Endothelial cell of umbilical vein (primary cell): ENCODE measurements at regions not wholly inside any gene's neighbourhood (a gene's known extent, or its start where the extent isn't known, plus 50 kb on each side); places are given as distances from the start of the nearest gene placed in this dataset.

Source experiments
- BruUV-seq: library from RNA; stranded (reverse); fragments of 400-500 nt; replicated peaks from 2 replicates; lab custom pipeline; 2021; lab: Mats Ljungman, UMichigan
- CTCF ChIA-PET: fragments of 300-600, 350-600 bp; sonication (Branson Sonifier 250); formaldehyde crosslinking; loops from one replicate; lab custom pipeline; 2021; ENCODE audit warnings: antibody characterized with exemption, inconsistent platforms; lab: Charles Lee
- POLR2A ChIA-PET: fragments of 300-600, 350-600 bp; sonication (Branson Sonifier 250); formaldehyde crosslinking; loops from one replicate; lab custom pipeline; 2021; ENCODE audit warnings: antibody characterized with exemption, inconsistent platforms; lab: Charles Lee
- DNase-seq: peaks from one replicate; pipeline ENCODE4 v3.0.0-alpha.2; 2011; ENCODE audit warnings: low read depth, low spot score
- FAIRE-seq: peaks from 2 replicates; lab custom pipeline; 2011; peaks lifted over from hg19 to GRCh38; lab: Jason Lieb, UNC
- H2AFZ ChIP-seq: 2 replicates; pipeline ENCODE4 v1.6.0; 2012; ENCODE audit warnings: low read depth, low read length, control low read depth, inconsistent platforms
- H3K27ac ChIP-seq: 2 replicates; pipeline ENCODE4 v1.5.1; 2011; ENCODE audit warnings: low read depth, mild to moderate bottlenecking, control low read depth, low read length, moderate library complexity; ENCODE audit not compliant: insufficient read depth
- H3K27me3 ChIP-seq, 2 experiments: 2 replicates each; pipeline versions ENCODE4 v1.6.0 to v1.6.1; 2011; ENCODE audit warnings: low read length in 2 of 2, mixed read lengths in 1 of 2; ENCODE audit not compliant: control insufficient read depth in 2 of 2, insufficient read depth in 2 of 2
- H3K36me3 ChIP-seq, 2 experiments: 2 replicates in 1 of 2; 3 replicates in 1 of 2; pipeline ENCODE4 v1.5.1; 2011; ENCODE audit warnings: low read length in 2 of 2, mild to moderate bottlenecking in 1 of 2, moderate library complexity in 1 of 2; ENCODE audit not compliant: control insufficient read depth in 2 of 2, insufficient read depth in 2 of 2; ENCODE audit errors: extremely low read depth in 1 of 2
- H3K4me1 ChIP-seq: 3 replicates; pipeline ENCODE4 v1.5.1; 2011; ENCODE audit warnings: mild to moderate bottlenecking, low read length; ENCODE audit not compliant: control insufficient read depth, insufficient read depth; ENCODE audit errors: extremely low read depth
- H3K4me2 ChIP-seq: 2 replicates; pipeline ENCODE4 v1.6.1; 2011; ENCODE audit warnings: low read length, control low read depth, mixed read lengths; ENCODE audit not compliant: insufficient read depth
- H3K4me3 ChIP-seq, 3 experiments: fragments of 200-600 bp in 1 of 3; sonication (generic), shearing (Covaris generic) in 1 of 3; replicated peaks in 1 of 3; 2 replicates each; pipeline ENCODE4 v1.5.1; 2011 to 2016; ENCODE audit warnings: control low read depth in 3 of 3, low read length in 3 of 3, mild to moderate bottlenecking in 2 of 3, inconsistent platforms in 1 of 3, low read depth in 1 of 3, moderate library complexity in 1 of 3; ENCODE audit not compliant: insufficient read depth in 1 of 3
- H3K79me2 ChIP-seq: 2 replicates; pipeline ENCODE4 v1.6.0; 2012; ENCODE audit warnings: low read length, inconsistent platforms; ENCODE audit not compliant: control insufficient read depth, insufficient read depth
- H3K9ac ChIP-seq: replicated peaks from 2 replicates; pipeline ENCODE3; 2011; ENCODE audit warnings: low read length, control low read depth; ENCODE audit not compliant: insufficient read depth; ENCODE audit errors: extremely low read depth
- H3K9me1 ChIP-seq: replicated peaks from 3 replicates; pipeline ENCODE4 v1.6.0; 2011; ENCODE audit warnings: mild to moderate bottlenecking, low read length; ENCODE audit not compliant: control insufficient read depth, insufficient read depth; ENCODE audit errors: extremely low read depth
- H3K9me3 ChIP-seq: replicated peaks from 2 replicates; pipeline ENCODE4 v1.5.1; 2012; ENCODE audit warnings: low read length, inconsistent platforms; ENCODE audit not compliant: control insufficient read depth, insufficient read depth
- H4K20me1 ChIP-seq: replicated peaks from 2 replicates; pipeline ENCODE3; 2011; ENCODE audit warnings: mild to moderate bottlenecking, low read length; ENCODE audit not compliant: control insufficient read depth, insufficient read depth; ENCODE audit errors: extremely low read depth
- CTCF ChIP-seq, 2 donors: IDR thresholded peaks; 1 replicate in 1 of 2; 2 replicates in 1 of 2; pipeline ENCODE4 v1.5.1; 2011; ENCODE audit warnings: low read length in 2 of 2, mild to moderate bottlenecking in 2 of 2, moderate library complexity in 2 of 2, control low read depth in 1 of 2, inconsistent platforms in 1 of 2, low read depth in 1 of 2; ENCODE audit not compliant: insufficient read depth in 1 of 2; ENCODE audit errors: extremely low read depth in 1 of 2
- EZH2 ChIP-seq: IDR thresholded peaks from 2 replicates; pipeline ENCODE4 v1.6.1; 2012; ENCODE audit warnings: borderline replicate concordance, low read depth, mild to moderate bottlenecking, moderate library complexity, low read length, inconsistent platforms; ENCODE audit not compliant: severe bottlenecking
- FOS ChIP-seq: IDR thresholded peaks from 2 replicates; pipeline ENCODE4 v1.6.1; 2011; ENCODE audit warnings: mild to moderate bottlenecking, low read length, moderate library complexity, borderline replicate concordance; ENCODE audit not compliant: insufficient read depth
- GATA2 ChIP-seq: IDR thresholded peaks from 2 replicates; pipeline ENCODE4 v1.7.0; 2011; ENCODE audit warnings: low read depth, mild to moderate bottlenecking, moderate library complexity, mixed read lengths, low read length; ENCODE audit not compliant: insufficient read length, insufficient read depth
- JUN ChIP-seq: IDR thresholded peaks from 2 replicates; pipeline ENCODE4 v1.6.1; 2011; ENCODE audit warnings: borderline replicate concordance, low read depth; ENCODE audit not compliant: insufficient read length, insufficient read depth
- MAX ChIP-seq: IDR thresholded peaks from 2 replicates; pipeline ENCODE4 v1.6.1; 2011; ENCODE audit not compliant: insufficient read depth, insufficient read length
- MYC ChIP-seq: IDR thresholded peaks from one replicate; pipeline ENCODE4 v1.6.1; 2011; ENCODE audit warnings: mild to moderate bottlenecking, low read depth, low read length
- POLR2A ChIP-seq: IDR thresholded peaks from 2 replicates; pipeline ENCODE4 v1.6.1; 2012; ENCODE audit warnings: low read depth, mild to moderate bottlenecking, control low read depth, low read length
- POLR2AphosphoS5 ChIP-seq: IDR thresholded peaks from 2 replicates; pipeline ENCODE4 v1.6.1; 2012; ENCODE audit warnings: low read depth, mild to moderate bottlenecking, control low read depth, low read length, moderate library complexity; ENCODE audit not compliant: insufficient read depth
- dilution Hi-C: fragments of 300-500 bp; cut with MboI; formaldehyde crosslinking; loops from one replicate; pipeline ENCODE4 v1.15.0; 2019; ENCODE audit warnings: low sequenced_read_pairs; ENCODE audit not compliant: extremely low pct_ligation_motif_present
- intact Hi-C: fragments of 100-400 bp; cut with micrococcal nuclease; formaldehyde crosslinking; loops from one replicate; pipeline ENCODE4 v1.10.0; 2022

- Histone ChIP-seq H4K20me1 (no peaks in the 10 kb centered on the region), H3K4me3 (no peak overlapping the region), H3K27me3 (no peaks in the 10 kb centered on the region), H3K79me2 (no peaks in the 10 kb centered on the region), H3K9me1 (no peaks in the 10 kb centered on the region), H3K4me2 (no peak overlapping the region), H2AFZ (no peak overlapping the region), H3K9ac (no peak overlapping the region), H3K27ac (no peak overlapping the region), H3K36me3 (no peaks in the 10 kb centered on the region), H3K9me3 (no peaks in the 10 kb centered on the region), H3K4me1 (no peaks in the 10 kb centered on the region)
- CTCF ChIA-PET = no interaction called here
- DNase-seq (no peak), FAIRE-seq (no peak)
- BruUV-seq = no TSS peak
- TF ChIP-seq CTCF (IDR thresholded peaks at IDR 0.05; ENCODE audit: extremely low read depth in 1 of 2, insufficient read depth in 1 of 2, low read depth in 1 of 2, low read length in 2 of 2) = no peak
- no peak for TF ChIP-seq MYC
- no peak for TF ChIP-seq GATA2
- TF ChIP-seq POLR2AphosphoS5 = no peak
- intact Hi-C loops (no loop called here), dilution Hi-C loops (no loop called here)
- POLR2A ChIA-PET = no interaction called here
Observed at GRCh38 chr2:143830476-143830875, 689.4 kb downstream of the ZEB2 start.

GRCh38 chr2:143828763-143829537 is 691.0 kb downstream of the ZEB2 start:
- Histone ChIP-seq H4K20me1 (no peaks in the 10 kb centered on the region), H3K9me3 (no peaks in the 10 kb centered on the region), H3K36me3 (no peaks in the 10 kb centered on the region), H3K79me2 (no peaks in the 10 kb centered on the region), H3K9me1 (no peaks in the 10 kb centered on the region), H3K27me3 (no peaks in the 10 kb centered on the region), H2AFZ (no peak overlapping the region), H3K4me2 (no peak overlapping the region), H3K4me1 (no peaks in the 10 kb centered on the region), H3K27ac (no peak overlapping the region), H3K9ac (no peak overlapping the region), H3K4me3 (no peak overlapping the region)
- BruUV-seq = no TSS peak
- DNase-seq (no peak), FAIRE-seq (no peak)
- ChIA-PET POLR2A (no interaction called here), CTCF (interaction anchor here (0.5 kb wide), 1 partner anchor 16 kb away, joined by 4 read pairs; no protein-coding TSS in a partner anchor)
- intact Hi-C loops = no loop called here
- dilution Hi-C loops = no loop called here
- TF ChIP-seq GATA2 = no peak
- TF ChIP-seq JUN = no peak
- TF ChIP-seq CTCF (IDR thresholded peaks at IDR 0.05; ENCODE audit: extremely low read depth in 1 of 2, insufficient read depth in 1 of 2, low read depth in 1 of 2, low read length in 2 of 2) = no peak
- TF ChIP-seq MAX = no peak
- no peak for TF ChIP-seq MYC
- no peak for TF ChIP-seq POLR2AphosphoS5
- TF ChIP-seq EZH2 = no peak
- TF ChIP-seq FOS = no peak
- no peak for TF ChIP-seq POLR2A
